Stimulated activated CD4-positive, alpha-beta T cell treated with anti-CD3 and anti-CD28 coated beads, Interleukin-15, amount 100 ng/mL, for 24 hours (primary cell): ENCODE measurements at regions not wholly inside any gene's neighbourhood (a gene's known extent, or its start where the extent isn't known, plus 50 kb on each side); places are given as distances from the start of the nearest gene placed in this dataset.

Experiments used
- DNase-seq: peaks from one replicate; pipeline ENCODE4 v3.0.0-alpha.2; 2020

DNA sequence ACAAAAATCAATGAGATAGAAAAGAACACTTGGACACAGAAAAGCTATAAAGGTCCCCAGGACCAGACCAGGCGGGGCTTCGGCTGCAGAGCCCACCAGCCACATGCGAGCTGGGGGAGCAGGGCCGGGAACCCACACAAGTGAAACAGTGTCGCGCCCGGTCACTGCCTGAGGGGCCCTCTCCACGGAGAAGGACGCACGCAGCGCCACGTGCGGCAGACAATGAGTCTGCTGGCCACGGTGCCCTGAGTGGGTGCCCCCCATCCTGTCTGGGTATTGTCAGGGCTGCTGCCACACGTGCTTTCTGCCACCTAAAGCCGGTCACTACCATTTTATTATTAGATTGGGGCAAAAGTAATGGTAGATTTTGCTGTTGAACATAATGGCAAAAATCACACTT lies 207.9 kb upstream of the HDAC4 start:
- DNase-seq = no peak

DNA sequence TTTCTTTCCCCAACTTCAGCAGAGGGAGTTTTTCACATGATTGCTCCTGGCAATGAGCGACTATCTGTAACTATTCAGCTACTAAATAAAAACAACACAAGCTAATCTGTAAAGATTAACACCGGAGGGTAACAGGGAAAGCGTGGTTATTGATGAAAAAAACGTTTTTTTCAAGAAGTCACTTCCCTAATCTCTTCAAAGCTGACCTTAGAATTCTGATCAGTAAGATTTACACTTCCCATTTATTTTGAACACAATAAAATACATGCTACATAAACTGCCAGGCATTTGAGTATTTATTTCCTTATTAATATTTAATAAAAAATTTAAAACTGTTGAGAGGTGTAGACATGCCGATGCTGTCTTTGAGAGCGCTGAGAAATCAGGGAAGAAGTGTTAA lies 207.4 kb upstream of the HDAC4 start:
- no peak for DNase-seq

DNA sequence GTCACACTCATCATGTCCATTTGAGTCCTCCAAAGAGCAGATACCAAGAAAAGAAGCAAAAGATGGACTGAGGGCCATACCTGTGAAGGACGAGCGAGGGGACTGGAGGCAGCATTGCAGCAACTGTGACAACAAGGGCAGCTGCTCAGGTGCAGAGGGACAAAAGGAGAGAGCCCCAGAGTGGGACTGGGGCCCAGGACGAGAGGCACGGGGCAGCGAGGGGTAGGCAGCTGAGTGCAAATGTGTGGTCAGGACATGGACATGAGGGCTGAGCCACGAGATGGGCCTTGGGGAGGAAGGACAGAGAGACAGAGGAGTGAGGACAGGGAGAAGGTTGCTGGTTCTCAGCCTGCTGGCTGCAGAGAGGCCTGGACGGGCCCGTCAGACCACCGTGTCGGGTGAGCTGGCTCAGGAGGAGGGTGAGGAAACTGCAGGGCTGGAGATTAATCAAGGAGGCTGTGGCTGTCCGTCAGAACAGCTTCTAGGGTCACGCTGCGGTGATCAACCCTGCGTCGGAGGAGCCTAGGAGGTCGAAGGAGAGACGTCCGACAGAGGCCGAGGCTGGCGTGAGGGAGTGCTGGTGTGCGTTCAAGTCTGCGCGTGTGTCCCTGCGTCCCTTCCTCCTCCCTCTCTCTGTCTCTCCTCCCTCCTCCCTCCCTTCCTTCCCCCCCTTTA lies 206.8 kb upstream of the HDAC4 start:
- no peak for DNase-seq

DNA sequence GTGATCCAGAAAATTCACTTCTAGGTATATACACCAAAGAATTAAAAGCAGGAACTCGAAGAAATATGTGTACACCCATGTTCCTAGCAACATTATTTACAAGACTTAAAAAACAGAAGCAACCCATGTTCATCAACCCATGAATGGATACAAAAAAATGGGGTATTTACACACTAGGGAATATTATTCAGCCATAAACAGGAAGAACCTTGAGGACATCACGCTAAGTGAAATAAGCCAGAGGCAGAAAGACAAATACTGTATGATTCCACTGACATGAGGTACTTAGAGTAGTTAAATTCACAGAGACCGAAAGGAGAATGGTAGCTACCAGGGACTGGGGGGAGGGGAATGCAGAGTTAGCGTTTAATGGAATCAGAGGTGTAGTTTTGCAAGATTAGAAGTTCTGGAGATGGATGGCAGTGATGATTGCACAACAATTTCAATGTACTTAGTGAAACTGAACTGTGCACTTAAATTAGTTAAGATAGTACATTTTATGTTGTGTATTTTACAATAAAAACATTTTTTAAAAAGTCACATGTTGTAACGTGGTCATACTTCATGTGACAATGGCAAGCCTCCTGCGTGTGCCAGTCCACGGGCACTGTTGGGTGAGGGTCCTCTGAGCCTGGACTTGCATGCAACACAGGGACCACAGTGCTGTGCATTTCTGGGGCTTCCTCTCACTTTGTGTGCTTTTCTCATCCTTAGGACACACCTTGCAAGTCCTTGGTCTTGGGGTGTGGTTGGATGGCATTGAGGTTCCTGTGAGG lies 206.1 kb upstream of the HDAC4 start:
- no peak for DNase-seq

DNA sequence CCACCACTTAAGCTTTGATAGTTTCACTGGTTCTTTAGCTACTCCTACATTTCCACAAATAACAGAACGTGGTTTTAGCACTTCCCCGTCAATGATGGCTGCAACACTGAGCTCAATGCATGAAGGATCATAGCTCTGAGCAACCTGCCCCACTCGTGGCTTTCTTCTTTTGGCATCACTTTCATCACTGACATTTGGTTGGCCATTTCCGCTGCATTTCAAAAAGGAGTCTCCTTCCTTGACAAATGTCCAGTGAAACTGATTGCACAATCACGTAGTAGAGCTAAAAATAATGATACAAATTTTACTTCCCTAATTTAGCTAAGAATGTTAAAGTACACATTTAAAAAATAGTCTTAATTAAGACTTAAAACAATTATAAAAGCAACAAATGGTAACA lies 205.2 kb upstream of the HDAC4 start:
- DNase-seq = no peak

DNA sequence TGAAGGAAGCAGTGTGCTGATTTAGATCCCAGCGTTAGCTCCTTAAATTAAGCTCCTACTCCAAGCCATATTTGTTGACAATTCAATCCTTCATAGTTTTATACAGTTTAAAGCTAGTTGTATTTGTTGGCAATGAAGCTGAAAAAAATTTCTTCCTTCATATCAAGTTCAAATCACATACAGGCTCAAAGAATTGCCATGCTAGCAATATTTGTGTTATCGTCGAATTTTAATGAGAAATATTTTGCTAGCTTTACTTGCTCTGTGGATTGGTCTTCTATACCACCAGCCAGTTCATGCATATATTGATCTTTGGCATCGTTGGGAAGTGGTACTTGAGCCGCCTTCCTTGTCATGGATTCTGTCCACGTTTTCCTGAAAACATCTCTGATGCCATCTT lies 204.6 kb upstream of the HDAC4 start:
- no peak for DNase-seq

DNA sequence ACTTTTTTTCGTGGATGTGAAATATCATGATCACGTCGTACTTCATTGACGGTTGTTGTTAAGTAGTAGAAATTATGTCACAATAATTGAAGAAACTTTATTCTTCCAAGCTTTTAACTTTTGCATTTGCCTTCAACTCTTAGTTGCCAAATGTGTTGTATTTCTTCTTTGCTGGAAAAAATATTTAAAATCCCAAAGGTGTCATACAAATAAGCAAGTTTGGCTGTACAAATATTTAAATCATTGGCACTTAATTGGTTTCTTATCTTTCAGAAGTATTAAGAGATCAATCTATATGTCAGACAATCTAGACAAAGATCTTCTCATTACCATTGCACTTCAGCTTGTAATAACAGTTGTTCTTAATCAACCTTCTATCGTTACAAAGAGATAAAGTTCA lies 204.0 kb upstream of the HDAC4 start:
- no peak for DNase-seq

DNA sequence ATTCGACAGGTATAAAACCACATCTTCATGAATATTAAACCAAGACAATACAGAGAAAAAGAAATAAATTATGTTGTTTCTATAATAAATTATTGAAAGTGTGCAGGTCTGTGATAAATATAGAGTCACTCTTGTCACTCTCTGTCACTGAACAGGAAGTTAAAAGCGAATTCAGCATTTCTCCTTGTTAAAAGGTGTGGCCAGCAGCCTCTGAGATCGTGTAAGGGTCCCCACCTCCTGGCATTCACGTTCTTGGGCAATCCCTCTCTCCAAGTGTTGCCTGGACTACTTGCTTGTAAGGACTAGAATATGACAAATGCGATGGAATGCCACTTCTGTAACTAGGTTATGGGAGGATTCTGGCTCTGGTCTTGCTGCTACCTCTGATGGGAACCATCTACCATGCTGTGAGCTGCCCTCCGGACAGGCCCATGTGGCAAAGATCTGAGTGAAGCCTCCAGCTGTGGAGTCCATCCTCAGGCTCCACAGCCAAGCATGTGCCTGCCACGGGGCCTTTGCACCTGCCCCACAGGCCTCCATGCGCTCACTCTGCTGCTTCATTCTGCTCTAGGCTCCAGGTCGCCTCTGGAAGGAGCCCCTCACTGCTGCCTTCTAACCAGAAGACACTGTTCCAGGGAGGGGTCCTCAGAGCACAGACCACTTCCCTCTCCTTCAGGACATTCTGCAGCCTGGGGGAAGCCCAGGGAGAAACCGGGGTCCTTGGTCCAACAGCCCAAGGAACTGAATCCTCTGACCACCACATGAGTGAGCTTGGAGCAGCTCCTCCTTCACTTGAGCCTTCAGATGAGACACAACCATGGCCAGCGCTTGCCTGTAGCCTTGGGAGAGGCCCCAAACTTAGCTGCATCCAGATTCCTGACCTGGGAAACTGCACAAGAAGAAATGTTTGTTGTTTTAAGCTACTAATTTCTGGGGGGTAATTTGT lies 202.9 kb upstream of the HDAC4 start:
- DNase-seq = no peak

DNA sequence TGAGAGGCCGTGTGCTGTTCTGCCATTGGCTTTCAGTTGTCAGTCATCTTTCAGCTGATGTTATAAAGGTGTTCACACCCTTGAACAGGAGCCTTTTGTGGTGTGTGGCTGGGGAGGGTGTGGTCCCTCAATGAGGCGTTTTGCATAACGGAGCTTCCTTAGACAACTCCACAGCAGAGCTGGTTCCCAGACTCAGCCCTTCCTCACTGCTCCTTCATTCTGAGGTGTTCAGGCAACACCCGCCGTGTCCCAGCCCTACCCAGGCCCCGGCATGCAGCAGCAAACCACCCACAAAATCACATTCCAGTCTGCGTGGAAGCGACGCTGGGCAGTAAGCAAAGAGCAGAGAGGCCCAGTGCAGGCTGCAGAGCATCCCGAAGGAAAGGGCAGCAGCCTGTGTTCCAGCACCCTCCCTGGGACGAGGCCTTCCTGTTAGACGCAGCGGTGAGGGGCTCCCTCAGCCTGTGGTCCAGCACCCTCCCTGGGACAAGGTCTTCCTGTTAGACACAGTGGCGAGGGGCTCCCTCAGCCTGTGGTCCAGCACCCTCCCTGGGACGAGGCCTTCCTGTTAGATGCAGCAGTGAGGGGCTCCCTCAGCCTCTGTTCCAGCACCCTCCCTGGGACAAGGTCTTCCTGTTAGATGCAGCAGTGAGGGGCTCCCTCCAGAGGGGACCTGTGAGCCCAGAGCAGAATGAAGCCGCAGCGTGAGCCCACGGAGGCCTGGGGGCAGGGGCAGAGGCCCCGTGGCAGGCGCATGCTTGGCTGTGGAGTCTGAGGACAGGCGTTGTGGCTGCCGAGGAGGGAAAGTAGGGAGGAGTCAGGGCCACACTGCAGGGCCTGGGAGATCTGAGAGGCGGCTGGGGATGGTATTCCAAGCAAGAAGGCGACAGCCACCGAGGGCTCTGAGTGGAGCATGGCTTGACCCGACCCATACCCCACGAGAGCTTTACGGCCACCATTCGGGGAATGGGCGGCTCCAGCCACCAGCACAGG lies 201.8 kb upstream of the HDAC4 start:
- peak; percentile 1 for DNase-seq

DNA sequence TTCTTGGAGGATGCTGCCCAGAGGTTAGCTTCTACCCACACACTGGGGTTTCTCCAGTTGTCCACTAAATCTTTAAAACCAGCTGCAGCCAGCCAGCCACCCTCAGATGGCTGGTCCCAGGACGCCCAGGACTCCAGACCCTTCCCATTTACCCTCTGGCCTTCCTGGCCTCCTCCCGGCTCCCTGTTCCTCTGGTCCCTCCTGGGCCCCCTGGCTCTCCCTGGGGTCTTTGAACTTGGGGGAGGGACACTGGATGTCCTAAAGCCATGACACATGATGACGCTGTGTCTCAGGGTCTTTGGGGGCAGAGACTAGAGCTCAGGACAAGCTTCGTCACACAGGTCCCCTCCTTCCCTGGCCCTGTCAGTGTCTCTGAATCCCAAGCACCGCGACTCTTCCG lies 201.1 kb upstream of the HDAC4 start:
- DNase-seq = no peak

DNA sequence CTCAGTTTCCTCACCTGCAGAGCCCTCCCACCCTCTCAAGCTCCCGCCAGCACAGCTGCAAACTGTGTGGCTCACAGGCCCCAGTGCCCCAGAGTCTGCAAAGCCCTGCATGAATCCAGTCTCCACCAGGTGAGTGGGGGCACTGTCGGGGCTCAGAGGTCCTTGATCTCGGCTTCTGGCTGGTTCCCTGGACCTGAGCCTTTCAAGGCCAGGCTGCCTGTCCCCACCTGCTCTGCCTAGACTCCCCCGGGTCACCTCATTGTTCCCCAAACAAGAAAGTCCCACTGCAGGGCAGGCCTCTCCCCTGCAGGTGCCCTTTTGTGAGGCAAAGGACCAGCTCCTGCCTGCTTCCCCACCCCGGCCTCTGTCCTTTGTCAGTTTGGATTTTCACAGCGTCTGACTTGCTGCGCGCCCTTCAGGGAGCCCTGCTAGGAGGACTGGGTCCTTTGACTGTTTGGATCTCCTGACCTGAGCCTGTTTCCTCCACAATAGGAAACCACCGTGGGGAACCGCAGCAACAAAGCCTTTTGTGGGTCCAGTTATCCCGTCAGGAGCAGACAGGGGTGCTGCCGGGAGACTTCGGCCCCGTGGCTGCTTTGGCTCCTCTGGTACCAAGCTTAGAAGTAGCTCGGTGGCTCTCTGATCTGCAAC lies 200.5 kb upstream of the HDAC4 start:
- DNase-seq = peak; percentile 0

DNA sequence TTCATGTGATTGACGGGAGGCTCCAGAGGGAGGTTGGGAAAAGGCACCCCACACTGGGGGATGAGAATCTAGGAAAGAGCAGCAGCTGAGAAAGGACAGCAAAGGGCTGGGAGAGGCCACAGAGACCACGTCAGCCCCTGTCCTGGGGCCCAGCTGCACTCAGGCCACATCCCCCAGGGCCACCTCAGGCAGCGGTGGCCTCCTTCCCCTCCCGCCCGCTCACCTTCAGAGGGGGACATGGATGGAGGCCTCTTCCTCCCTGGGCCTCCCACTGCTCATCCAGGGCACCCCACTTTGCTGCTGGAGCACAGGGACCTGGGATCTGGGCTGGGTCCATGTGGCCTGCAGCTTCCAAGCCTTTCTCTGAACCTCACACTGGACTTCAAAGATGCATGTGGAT lies 199.8 kb upstream of the HDAC4 start:
- DNase-seq = peak; percentile 0

DNA sequence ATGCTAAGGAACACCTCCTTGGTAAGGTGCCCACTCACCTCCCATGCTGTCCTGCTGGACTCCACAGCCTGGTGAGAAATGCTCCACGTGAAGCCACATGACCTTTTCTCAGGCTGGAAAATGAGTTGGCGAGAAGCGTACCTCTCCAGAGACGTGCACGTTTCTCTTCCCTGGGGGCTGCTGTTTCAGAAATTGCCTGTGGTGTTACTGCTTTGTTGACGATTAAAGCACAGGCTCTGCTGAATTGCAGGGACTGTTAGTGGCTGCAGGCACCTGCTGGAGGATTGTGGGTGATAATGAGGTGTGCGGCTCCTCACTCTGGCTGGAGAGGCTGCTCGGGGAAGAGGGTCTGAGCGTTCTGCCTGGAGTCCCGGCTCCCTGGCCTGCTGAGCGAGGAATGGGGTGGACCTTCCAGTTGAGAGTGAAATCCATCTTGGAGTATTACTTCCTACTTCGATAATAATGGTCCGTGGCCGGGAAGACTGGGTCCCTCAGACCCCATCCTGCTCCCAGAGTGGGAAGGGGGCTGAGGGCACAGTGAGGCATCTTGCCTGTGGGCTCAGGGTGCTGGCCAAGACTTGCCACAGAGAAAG lies 199.3 kb upstream of the HDAC4 start:
- DNase-seq = peak; percentile 0

DNA sequence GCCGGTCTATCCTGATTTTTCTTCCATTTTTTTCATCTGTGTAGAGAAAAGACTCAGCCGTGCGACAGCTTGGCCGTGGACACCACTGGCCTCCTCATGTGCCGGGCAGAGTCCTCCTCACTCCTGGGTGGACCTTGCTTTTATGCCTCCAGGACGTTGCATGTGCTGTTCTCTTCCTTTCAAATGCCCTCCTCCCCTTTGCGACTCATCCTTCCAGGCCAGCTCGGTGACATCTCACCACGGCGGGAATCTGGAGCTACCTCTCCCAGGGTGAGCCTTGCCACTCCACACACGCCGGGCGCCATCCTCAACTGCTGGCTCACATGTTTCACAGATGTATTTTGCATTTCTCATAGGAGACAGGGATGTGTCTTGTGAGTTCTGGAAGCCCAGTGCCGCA lies 198.5 kb upstream of the HDAC4 start:
- peak; percentile 0 for DNase-seq

DNA sequence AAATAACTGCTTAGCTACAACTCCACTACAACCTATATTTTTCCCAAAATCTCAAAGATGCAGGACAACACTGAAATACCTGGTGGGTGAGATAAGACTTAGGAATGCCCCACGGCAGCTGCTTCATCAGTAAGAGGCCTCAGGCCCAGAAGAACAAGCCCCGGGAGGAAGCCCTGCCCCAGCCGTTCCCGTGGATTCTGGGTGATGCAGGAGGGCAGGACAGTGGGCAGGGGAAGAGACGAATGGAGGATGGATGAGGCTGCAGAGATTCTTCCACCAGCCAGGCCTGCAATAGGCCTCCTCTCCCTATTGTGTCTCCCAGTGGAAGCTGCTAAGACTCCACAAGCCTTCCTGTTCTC lies 197.9 kb upstream of the HDAC4 start:
- no peak for DNase-seq

DNA sequence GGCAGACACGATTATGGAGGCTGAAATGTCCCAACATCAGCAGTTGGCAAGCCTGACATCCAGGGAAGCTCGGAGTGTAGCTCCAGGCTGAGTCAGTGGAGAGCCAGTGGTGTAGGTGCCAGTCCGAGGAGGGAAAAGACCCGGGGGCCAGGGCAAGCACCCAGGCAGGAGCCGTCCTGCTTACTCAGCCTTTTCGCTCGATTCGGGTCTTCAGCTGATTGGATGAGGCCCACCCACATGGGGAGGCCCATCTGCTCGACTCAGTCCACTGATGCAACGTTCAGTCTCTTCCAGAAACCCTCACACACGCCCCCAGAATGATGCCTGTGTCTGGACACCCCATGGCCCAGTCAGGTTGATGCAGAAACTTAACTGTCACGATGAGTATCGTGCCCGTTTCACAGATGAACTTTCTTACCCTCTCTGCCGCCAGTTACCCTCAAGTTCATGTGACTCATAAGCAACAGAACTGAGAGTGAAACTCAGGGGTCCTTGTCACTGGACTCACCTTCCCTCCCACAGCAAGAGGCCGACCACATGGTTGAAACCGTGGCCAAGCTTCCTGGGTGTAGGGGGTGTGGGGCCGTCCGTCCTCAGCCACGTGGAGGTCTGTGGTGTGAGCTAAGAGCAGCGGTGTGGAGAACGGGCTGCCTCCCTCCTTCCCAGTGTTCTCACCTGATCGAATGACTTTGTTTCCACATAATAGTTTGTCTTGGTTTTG lies 197.4 kb upstream of the HDAC4 start:
- DNase-seq = peak; percentile 1

DNA sequence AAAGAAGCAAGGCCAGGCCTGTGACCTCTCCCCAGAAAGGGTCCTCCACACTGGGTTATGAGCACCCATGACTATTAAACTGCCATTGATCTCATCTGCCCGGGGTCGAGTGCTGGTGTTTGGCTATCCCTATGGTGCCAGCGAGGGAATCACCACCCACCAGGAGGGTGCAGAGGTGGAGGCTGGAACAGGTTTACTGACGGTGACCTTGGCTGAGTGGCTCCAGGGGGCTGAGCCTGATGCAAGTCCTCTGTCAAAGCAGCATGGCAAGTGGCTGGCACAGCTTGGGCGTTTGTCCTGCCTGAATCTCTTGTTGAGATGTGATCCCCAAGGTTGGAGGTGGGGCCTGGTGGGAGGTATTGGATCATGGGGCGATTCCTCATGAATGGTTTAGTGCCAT lies 196.4 kb upstream of the HDAC4 start:
- peak; percentile 1 for DNase-seq

DNA sequence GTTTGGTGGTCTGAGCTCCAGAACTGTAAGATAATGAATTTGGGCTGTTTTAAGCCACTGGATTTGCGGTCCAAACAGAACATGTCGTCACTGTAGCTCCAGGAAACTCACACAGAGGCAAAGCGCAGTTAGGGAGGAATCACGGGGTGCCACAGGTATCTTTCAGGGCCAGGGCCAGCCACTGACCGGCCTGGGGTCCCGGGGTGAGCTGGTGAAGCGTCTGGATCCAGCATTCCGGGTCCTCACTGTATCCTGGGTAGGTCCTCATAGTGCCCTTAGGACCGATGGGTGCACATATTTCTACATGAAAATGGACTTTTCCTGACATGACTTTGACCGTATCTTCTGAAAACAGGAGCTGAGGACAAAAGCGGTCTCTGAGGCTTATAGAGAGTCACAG lies 196.0 kb upstream of the HDAC4 start:
- no peak for DNase-seq

DNA sequence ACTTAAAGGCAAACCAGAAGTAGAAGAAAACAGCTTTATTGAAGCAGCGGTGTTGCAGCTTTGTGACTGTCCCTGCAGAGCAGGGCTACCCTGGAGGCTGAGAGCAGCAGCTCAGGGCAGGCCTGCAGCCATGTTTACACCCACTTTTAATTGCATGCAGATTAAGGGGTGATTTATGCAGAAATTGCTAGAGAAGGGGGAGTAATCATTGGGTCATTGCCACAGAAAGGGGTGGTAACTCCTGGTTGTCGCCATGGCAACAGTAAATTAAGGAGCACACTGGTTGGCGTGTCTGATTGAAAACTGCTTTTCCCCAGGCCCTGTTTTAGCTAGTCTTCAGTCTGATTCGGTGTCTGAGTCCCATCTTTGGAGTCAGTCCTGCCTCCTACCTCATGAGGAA lies 195.4 kb upstream of the HDAC4 start:
- no peak for DNase-seq

DNA sequence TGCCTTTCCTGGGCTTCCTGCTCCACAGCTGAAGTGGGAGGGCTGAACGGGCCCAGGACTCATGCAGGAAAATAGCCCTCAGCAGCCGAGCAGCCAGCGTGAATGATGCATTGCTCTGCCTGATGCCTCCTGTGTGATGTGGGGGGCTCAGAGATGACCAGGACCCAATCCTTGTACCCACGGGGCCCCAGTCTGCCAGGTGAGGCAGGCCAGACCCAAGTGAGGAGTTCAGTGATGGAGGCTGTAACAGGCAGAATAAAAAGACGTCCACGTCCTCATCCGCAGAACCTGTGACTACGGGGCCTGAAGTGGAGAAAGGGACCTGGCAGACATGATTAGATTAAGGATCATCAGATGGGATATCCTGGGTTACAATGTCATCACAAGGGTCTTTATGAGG lies 194.9 kb upstream of the HDAC4 start:
- no peak for DNase-seq
